SK-N-SH treated with all-trans-retinoic acid at 6 μM for 48 hours (cell line): ENCODE measurements at regions not wholly inside any gene's neighbourhood (a gene's known extent, or its start where the extent isn't known, plus 50 kb on each side); places are given as distances from the start of the nearest gene placed in this dataset.
A peak's percentile ranks its signal among the peaks of the same experiment; 100 is the strongest.

Source experiments
- ATAC-seq: fragments of 200-7000 bp; cut with Tn5 transposase; 3 replicates; pipeline ENCODE4 v1.9.1; 2020; ENCODE audit warnings: mild to moderate bottlenecking, moderate library complexity
- ARNTL ChIP-seq: fragments of 450-650 bp; formaldehyde crosslinking; IDR thresholded peaks from 2 replicates; pipeline ENCODE4 v1.5.0; 2020; ENCODE audit warnings: low read depth, mild to moderate bottlenecking, moderate library complexity, borderline replicate concordance
- BACH2 ChIP-seq: fragments of 250-450 bp; sonication (Bioruptor Pico); IDR thresholded peaks from 2 replicates; pipeline ENCODE4 v1.9.0; 2021; ENCODE audit warnings: mild to moderate bottlenecking, borderline replicate concordance
- ESRRG ChIP-seq: fragments of 250-450 bp; sonication (Bioruptor Pico); IDR thresholded peaks from 2 replicates; pipeline ENCODE4 v1.6.1; 2021; ENCODE audit warnings: mild to moderate bottlenecking
- GLIS3 ChIP-seq: fragments of 250-450 bp; sonication (Bioruptor Pico); IDR thresholded peaks from 2 replicates; pipeline ENCODE4 v1.5.0; 2020; ENCODE audit warnings: mild to moderate bottlenecking, moderate library complexity
- ISL1 ChIP-seq: fragments of 250-450 bp; sonication (Bioruptor Pico); IDR thresholded peaks from 2 replicates; pipeline ENCODE4 v2.1.2; 2022; ENCODE audit warnings: mild to moderate bottlenecking, moderate library complexity
- OSR1 ChIP-seq: fragments of 250-450 bp; sonication (Bioruptor Pico); IDR thresholded peaks from 2 replicates; pipeline ENCODE4 v1.8.0; 2022; ENCODE audit warnings: moderate library complexity, mild to moderate bottlenecking, inconsistent platforms
- PATZ1 ChIP-seq: fragments of 250-450 bp; sonication (Bioruptor Pico); IDR thresholded peaks from 2 replicates; pipeline ENCODE4 v1.8.0; 2020; ENCODE audit warnings: mild to moderate bottlenecking, moderate library complexity, borderline replicate concordance
- TCF4 ChIP-seq: fragments of 250-450 bp; sonication (Bioruptor Pico); IDR thresholded peaks from 2 replicates; pipeline ENCODE4 v1.8.0; 2021; ENCODE audit warnings: mild to moderate bottlenecking, moderate library complexity, borderline replicate concordance
- TOX ChIP-seq: fragments of 250-450 bp; sonication (Bioruptor Pico); IDR thresholded peaks from 2 replicates; pipeline ENCODE4 v1.8.0; 2021; ENCODE audit warnings: mild to moderate bottlenecking, moderate library complexity, borderline replicate concordance
- TSHZ2 ChIP-seq: fragments of 250-450 bp; sonication (Bioruptor Pico); IDR thresholded peaks from 2 replicates; pipeline ENCODE4 v1.5.0; 2020; ENCODE audit warnings: mild to moderate bottlenecking, moderate library complexity
- ZC3H10 ChIP-seq: fragments of 250-450 bp; sonication (Bioruptor Pico); IDR thresholded peaks from 2 replicates; pipeline ENCODE4 v1.5.1; 2021; ENCODE audit warnings: mild to moderate bottlenecking, moderate library complexity
- ZNF565 ChIP-seq: fragments of 450-650 bp; formaldehyde crosslinking; conservative IDR thresholded peaks from 2 replicates; pipeline ENCODE4 v1.5.0; 2020; ENCODE audit warnings: low read depth, mild to moderate bottlenecking, moderate library complexity
- ZNF70 ChIP-seq: fragments of 450-650 bp; formaldehyde crosslinking; IDR thresholded peaks from 2 replicates; pipeline ENCODE4 v1.5.0; 2020; ENCODE audit warnings: mild to moderate bottlenecking, moderate library complexity
- ZNF8 ChIP-seq: fragments of 450-650 bp; formaldehyde crosslinking; IDR thresholded peaks from 2 replicates; pipeline ENCODE4 v1.5.0; 2020; ENCODE audit warnings: mild to moderate bottlenecking, moderate library complexity
- TF ChIP-seq, protein P1 (sequence below): fragments of 250-450 bp; sonication (Bioruptor Pico); IDR thresholded peaks from 2 replicates; pipeline ENCODE4 v1.5.1; 2020; ENCODE audit warnings: low read depth, mild to moderate bottlenecking, moderate library complexity
- TF ChIP-seq, protein P2 (sequence below): fragments of 250-450 bp; sonication (Bioruptor Pico); IDR thresholded peaks from 2 replicates; pipeline ENCODE4 v1.5.1; 2021; ENCODE audit warnings: mild to moderate bottlenecking, moderate library complexity

DNA sequence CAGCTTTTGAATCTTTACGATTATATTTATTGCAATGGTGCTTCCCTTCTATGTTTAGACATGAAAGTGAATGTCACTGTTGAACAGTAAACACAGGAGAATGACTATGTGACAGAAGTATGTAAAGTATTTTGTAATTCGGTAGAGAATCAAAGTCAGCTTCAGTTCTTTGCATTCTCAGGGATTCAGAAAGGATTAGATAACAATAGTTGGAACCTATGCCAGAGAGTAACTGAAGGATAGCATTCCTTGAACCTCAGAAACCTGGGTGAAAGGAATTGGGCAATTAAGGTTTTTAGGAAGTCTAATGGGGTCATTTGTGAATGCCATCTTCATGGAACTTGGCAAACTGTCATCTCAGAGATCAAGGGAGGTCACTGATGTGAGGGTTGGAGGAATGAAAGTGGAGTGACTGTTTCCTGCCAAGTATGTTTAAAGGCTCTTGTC, 305.3 kb upstream of the DDHD1 start:
- ATAC-seq, result peak; percentile 69
- TF ChIP-seq ISL1 (CRISPR knock-in tag) (peak; percentile 94), ZNF70 (CRISPR knock-in tag) (no peak)
- TF ChIP-seq, protein P1, sequence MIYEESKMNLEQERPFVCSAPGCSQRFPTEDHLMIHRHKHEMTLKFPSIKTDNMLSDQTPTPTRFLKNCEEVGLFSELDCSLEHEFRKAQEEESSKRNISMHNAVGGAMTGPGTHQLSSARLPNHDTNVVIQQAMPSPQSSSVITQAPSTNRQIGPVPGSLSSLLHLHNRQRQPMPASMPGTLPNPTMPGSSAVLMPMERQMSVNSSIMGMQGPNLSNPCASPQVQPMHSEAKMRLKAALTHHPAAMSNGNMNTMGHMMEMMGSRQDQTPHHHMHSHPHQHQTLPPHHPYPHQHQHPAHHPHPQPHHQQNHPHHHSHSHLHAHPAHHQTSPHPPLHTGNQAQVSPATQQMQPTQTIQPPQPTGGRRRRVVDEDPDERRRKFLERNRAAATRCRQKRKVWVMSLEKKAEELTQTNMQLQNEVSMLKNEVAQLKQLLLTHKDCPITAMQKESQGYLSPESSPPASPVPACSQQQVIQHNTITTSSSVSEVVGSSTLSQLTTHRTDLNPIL (CRISPR knock-in tag), result peak; percentile 16; the same call in 1 of the 2 replicates

DNA sequence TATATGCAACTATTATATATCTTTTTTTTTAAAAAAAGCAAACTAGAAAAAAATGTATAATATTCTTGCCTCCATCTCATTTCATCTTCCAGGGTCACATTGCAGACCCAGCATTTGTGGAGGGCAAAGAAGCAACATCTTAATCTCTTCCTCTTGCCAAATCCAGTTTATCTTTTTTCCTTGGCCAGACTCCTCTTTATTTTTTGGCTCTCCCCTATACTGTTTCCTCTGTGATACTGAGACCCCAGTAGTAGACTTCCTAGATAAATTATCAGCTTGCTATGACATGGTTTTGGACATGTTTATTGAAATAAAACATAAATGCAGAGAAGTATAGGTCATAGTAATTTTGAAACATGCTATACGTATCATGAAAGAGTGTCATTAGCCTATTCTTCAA, 303.8 kb upstream of the DDHD1 start:
- TF ChIP-seq, protein P1 (CRISPR knock-in tag), result no peak
- no peak for TF ChIP-seq TCF4 (CRISPR knock-in tag)
- TF ChIP-seq ZC3H10 (CRISPR knock-in tag), result no peak
- TF ChIP-seq BACH2 (CRISPR knock-in tag), result no peak

DNA sequence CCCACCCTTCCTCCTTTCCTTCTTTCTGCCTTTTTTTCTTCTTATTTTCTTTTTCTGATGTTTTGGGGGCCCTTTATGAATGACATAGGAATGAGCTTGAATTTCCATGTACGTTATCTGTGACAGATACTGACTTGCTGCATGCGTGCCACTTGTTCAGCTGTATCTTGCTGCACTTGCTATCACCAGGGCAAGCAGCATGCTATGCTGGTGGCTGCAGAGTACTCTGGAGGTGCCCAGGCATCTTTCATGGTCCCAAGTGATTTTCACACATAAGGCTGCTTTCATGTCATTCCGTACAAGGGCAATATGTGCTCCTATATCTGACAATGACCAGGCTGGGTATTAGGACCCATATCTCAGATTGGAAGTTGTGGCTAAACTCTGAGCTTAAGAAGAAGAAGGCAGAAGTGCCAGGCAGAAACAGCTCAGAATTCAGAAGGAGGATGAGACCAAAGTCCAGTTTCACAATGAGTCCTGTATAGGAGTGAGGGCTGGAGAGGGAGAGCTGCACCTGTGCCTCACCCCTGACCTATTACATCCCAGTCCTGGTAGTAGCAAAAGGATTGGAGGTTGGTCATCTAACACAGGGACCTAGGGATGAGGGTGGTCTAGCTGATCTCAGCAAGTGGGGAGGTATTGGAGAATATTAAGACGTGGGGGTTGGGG, 299.0 kb upstream of the DDHD1 start:
- TF ChIP-seq ISL1 (CRISPR knock-in tag) (no peak), ZC3H10 (CRISPR knock-in tag) (no peak), TSHZ2 (CRISPR knock-in tag) (no peak)
- TF ChIP-seq, protein P1 (CRISPR knock-in tag), result no peak
- ATAC-seq, result no peak

More for the DNA sequence above, 303.8 kb upstream of the DDHD1 start:
- ATAC-seq, result no peak

- ATAC-seq, result no peak
- TF ChIP-seq BACH2 (CRISPR knock-in tag) (no peak), TOX (CRISPR knock-in tag) (no peak), ZNF70 (CRISPR knock-in tag) (no peak), OSR1 (CRISPR knock-in tag) (no peak), GLIS3 (CRISPR knock-in tag) (no peak), ESRRG (CRISPR knock-in tag) (no peak), ISL1 (CRISPR knock-in tag) (no peak), ZNF8 (CRISPR knock-in tag) (no peak), ZC3H10 (CRISPR knock-in tag) (no peak), ARNTL (no peak), ZNF565 (CRISPR knock-in tag) (no peak), TSHZ2 (CRISPR knock-in tag) (no peak), PATZ1 (no peak)
- TF ChIP-seq, protein P1 (CRISPR knock-in tag), result no peak
- TF ChIP-seq, protein P2, sequence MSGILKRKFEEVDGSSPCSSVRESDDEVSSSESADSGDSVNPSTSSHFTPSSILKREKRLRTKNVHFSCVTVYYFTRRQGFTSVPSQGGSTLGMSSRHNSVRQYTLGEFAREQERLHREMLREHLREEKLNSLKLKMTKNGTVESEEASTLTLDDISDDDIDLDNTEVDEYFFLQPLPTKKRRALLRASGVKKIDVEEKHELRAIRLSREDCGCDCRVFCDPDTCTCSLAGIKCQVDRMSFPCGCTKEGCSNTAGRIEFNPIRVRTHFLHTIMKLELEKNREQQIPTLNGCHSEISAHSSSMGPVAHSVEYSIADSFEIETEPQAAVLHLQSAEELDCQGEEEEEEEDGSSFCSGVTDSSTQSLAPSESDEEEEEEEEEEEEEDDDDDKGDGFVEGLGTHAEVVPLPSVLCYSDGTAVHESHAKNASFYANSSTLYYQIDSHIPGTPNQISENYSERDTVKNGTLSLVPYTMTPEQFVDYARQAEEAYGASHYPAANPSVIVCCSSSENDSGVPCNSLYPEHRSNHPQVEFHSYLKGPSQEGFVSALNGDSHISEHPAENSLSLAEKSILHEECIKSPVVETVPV (CRISPR knock-in tag), result no peak
These were observed 297.7 kb upstream of the DDHD1 start for GRCh38 chr14:53450871-53451270.
